GM23338 (cell line): ENCODE measurements at regions not wholly inside any gene's neighbourhood (a gene's known extent, or its start where the extent isn't known, plus 50 kb on each side); places are given as distances from the start of the nearest gene placed in this dataset.

Experiments
- ATAC-seq: fragments of 200-7000 bp; cut with Tn5 transposase; 3 replicates; pipeline ENCODE4 v1.9.1; 2020
- DNase-seq: peaks from one replicate; pipeline ENCODE4 v3.0.0-alpha.2; 2015; ENCODE audit warnings: low spot score
- H2AFZ ChIP-seq: fragments of 200-600 bp; sonication (generic); 2 replicates; pipeline ENCODE4 v1.8.0; 2016; ENCODE audit warnings: antibody characterized with exemption, mild to moderate bottlenecking, moderate library complexity
- H3F3A ChIP-seq: fragments of 200-600 bp; sonication (generic); replicated peaks from 2 replicates; pipeline ENCODE4 v1.8.0; 2017; ENCODE audit warnings: antibody characterized with exemption, mixed run types, low read depth
- H3K27ac ChIP-seq: fragments of 200-600 bp; sonication (generic); 2 replicates; pipeline ENCODE4 v1.6.1; 2016; ENCODE audit warnings: low read depth
- H3K27me3 ChIP-seq: fragments of 200-600 bp; sonication (generic); 2 replicates; pipeline ENCODE4 v1.8.0; 2016; ENCODE audit warnings: mild to moderate bottlenecking, mixed run types, moderate library complexity; ENCODE audit not compliant: insufficient read depth
- H3K36me3 ChIP-seq: fragments of 200-600 bp; sonication (generic); 2 replicates; pipeline ENCODE4 v1.8.0; 2016; ENCODE audit warnings: mild to moderate bottlenecking; ENCODE audit not compliant: insufficient read depth
- H3K4me1 ChIP-seq: fragments of 200-600 bp; sonication (generic); 2 replicates; pipeline ENCODE4 v1.8.0; 2016; ENCODE audit warnings: mild to moderate bottlenecking, moderate library complexity; ENCODE audit not compliant: insufficient read depth
- H3K4me2 ChIP-seq: fragments of 200-600 bp; sonication (generic); 2 replicates; pipeline ENCODE4 v1.7.1; 2017; ENCODE audit warnings: mixed run types
- H3K4me3 ChIP-seq: fragments of 200-600 bp; sonication (generic); 2 replicates; pipeline ENCODE4 v1.6.1; 2016; ENCODE audit warnings: mixed run types
- H3K79me2 ChIP-seq: fragments of 200-600 bp; sonication (generic); replicated peaks from 2 replicates; pipeline ENCODE4 v1.8.0; 2017; ENCODE audit warnings: mild to moderate bottlenecking; ENCODE audit not compliant: insufficient read depth
- H3K9me2 ChIP-seq: fragments of 200-600 bp; sonication (generic); 2 replicates; pipeline ENCODE4 v1.8.0; 2017; ENCODE audit not compliant: insufficient read depth
- H4K20me1 ChIP-seq: fragments of 200-600 bp; sonication (generic); replicated peaks from 2 replicates; pipeline ENCODE4 v1.8.0; 2017; ENCODE audit warnings: mild to moderate bottlenecking; ENCODE audit not compliant: insufficient read depth
- H3K27ac Mint-ChIP-seq: 2 replicates; pipeline ENCODE4 v1.8.0; 2020; ENCODE audit warnings: inconsistent platforms, mild to moderate bottlenecking, moderate library complexity, mixed read lengths
- H3K27me3 Mint-ChIP-seq: 3 replicates; pipeline ENCODE4 v1.8.0; 2022; ENCODE audit warnings: low read depth, mild to moderate bottlenecking, moderate library complexity, mixed read lengths, inconsistent platforms; ENCODE audit not compliant: insufficient read depth, poor library complexity
- H3K36me3 Mint-ChIP-seq: 3 replicates; pipeline ENCODE4 v1.8.0; 2021; ENCODE audit warnings: low read depth, mild to moderate bottlenecking, inconsistent platforms, moderate library complexity, mixed read lengths
- H3K4me1 Mint-ChIP-seq: 3 replicates; pipeline ENCODE4 v1.8.0; 2020; ENCODE audit warnings: mild to moderate bottlenecking, inconsistent platforms, mixed read lengths
- H3K4me3 Mint-ChIP-seq: 3 replicates; pipeline ENCODE4 v1.8.0; 2021; ENCODE audit warnings: moderate library complexity, mild to moderate bottlenecking, inconsistent platforms, mixed read lengths
- H3K9me3 Mint-ChIP-seq: 3 replicates; pipeline ENCODE4 v1.8.0; 2020; ENCODE audit warnings: moderate library complexity, mild to moderate bottlenecking, inconsistent platforms, mixed read lengths
- CREB1 ChIP-seq: fragments of 250-450 bp; sonication (Bioruptor Pico); IDR thresholded peaks from 2 replicates; pipeline ENCODE4 v1.5.0; 2020; ENCODE audit warnings: low read depth, mild to moderate bottlenecking, moderate library complexity
- CTCF ChIP-seq, 2 experiments: fragments of 200-600 bp in 1 of 2; sonication (generic) in 1 of 2; conservative IDR thresholded peaks; 2 replicates each; pipeline versions ENCODE4 v1.5.1 to v1.6.1; 2016 to 2017; ENCODE audit warnings: antibody characterized with exemption in 2 of 2, low read depth in 2 of 2, mild to moderate bottlenecking in 2 of 2, moderate library complexity in 1 of 2
- ETS1 ChIP-seq: IDR thresholded peaks from 2 replicates; pipeline ENCODE4 v1.6.1; 2016; ENCODE audit warnings: antibody characterized with exemption
- EZH2 ChIP-seq: fragments of 200-600 bp; sonication (generic); IDR thresholded peaks from one replicate; pipeline ENCODE4 v1.8.0; 2017; ENCODE audit warnings: antibody characterized with exemption, mild to moderate bottlenecking, low read depth; ENCODE audit not compliant: unreplicated experiment
- EZH2phosphoT487 ChIP-seq: fragments of 200-600 bp; sonication (generic); IDR thresholded peaks from one replicate; pipeline ENCODE4 v1.8.1; 2018; ENCODE audit warnings: antibody characterized with exemption; ENCODE audit not compliant: unreplicated experiment
- JUNB ChIP-seq: IDR thresholded peaks from one replicate; pipeline ENCODE4 v1.6.1; 2016; ENCODE audit warnings: antibody characterized with exemption; ENCODE audit not compliant: unreplicated experiment
- NANOG ChIP-seq: IDR thresholded peaks from 2 replicates; pipeline ENCODE4 v1.6.1; 2016; ENCODE audit warnings: antibody characterized with exemption, borderline replicate concordance
- POLR2AphosphoS5 ChIP-seq: IDR thresholded peaks from 2 replicates; pipeline ENCODE4 v1.6.1; 2016; ENCODE audit warnings: antibody characterized with exemption, low read depth
- REST ChIP-seq: IDR thresholded peaks from one replicate; pipeline ENCODE4 v1.6.1; 2018; ENCODE audit warnings: antibody characterized with exemption; ENCODE audit not compliant: unreplicated experiment
- STAT1 ChIP-seq: IDR thresholded peaks from one replicate; pipeline ENCODE4 v1.6.1; 2016; ENCODE audit warnings: antibody characterized with exemption; ENCODE audit not compliant: unreplicated experiment
- ZNF114 ChIP-seq: fragments of 250-450 bp; sonication (Bioruptor Pico); IDR thresholded peaks from 2 replicates; pipeline ENCODE4 v1.5.0; 2020; ENCODE audit warnings: mild to moderate bottlenecking, moderate library complexity
- ZNF331 ChIP-seq: fragments of 250-450 bp; sonication (Bioruptor Pico); IDR thresholded peaks from 2 replicates; pipeline ENCODE4 v1.5.0; 2020; ENCODE audit warnings: low read depth, mild to moderate bottlenecking, moderate library complexity
- ZNF462 ChIP-seq: fragments of 250-450 bp; sonication (Bioruptor Pico); IDR thresholded peaks from 2 replicates; pipeline ENCODE4 v1.5.0; 2020; ENCODE audit warnings: mild to moderate bottlenecking, moderate library complexity

- no peak for ATAC-seq
- H3K27ac Mint-ChIP-seq, result no peak overlapping the region
- Histone ChIP-seq H3K4me1 (no peaks in the 10 kb centered on the region), H3K79me2 (no peaks in the 10 kb centered on the region), H2AFZ (no peak overlapping the region), H3K4me2 (no peak overlapping the region), H3K27ac (no peak overlapping the region), H3K27me3 (no peaks in the 10 kb centered on the region), H3K4me3 (no peak overlapping the region), H3F3A (no peaks in the 10 kb centered on the region), H3K36me3 (no peaks in the 10 kb centered on the region), H4K20me1 (no peaks in the 10 kb centered on the region), H3K9me2 (peaks cover 27% of the 10 kb centered on the region)
- H3K36me3 Mint-ChIP-seq, result no peaks in the 10 kb centered on the region
- no peaks in the 10 kb centered on the region for H3K4me1 Mint-ChIP-seq
- H3K27me3 Mint-ChIP-seq, result no peaks in the 10 kb centered on the region
- H3K4me3 Mint-ChIP-seq, result no peak overlapping the region
- no peaks in the 10 kb centered on the region for H3K9me3 Mint-ChIP-seq
- TF ChIP-seq ETS1 (no peak), CTCF (conservative IDR thresholded peaks at IDR 0.05; ENCODE audit: low read depth in 2 of 2) (no peak), ZNF331 (CRISPR knock-in tag) (no peak), REST (no peak), POLR2AphosphoS5 (no peak), JUNB (no peak), STAT1 (no peak), CREB1 (CRISPR knock-in tag) (no peak), EZH2phosphoT487 (no peak), ZNF114 (CRISPR knock-in tag) (no peak), ZNF462 (CRISPR knock-in tag) (no peak), EZH2 (no peak), NANOG (no peak)
- no peak for DNase-seq
Measured at GRCh38 chr12:105803292-105803691, 335.5 kb downstream of the NUAK1 start.
